ENCODE measurements at regions not wholly inside any gene's neighbourhood (a gene's known extent, or its start where the extent isn't known, plus 50 kb on each side); places are given as distances from the start of the nearest gene placed in this dataset.
A peak's percentile ranks its signal among the peaks of the same experiment; 100 is the strongest.

GRCh38 chr13:93144031-93144430, 82.6 kb upstream of the GPC6 start:
- ATAC-seq (ENCODE audit: low read depth in 2 of 2) = no peak
- no peak overlapping the region for H3K27ac Mint-ChIP-seq
- Histone ChIP-seq H3K4me3 (ENCODE audit: low read depth, low read length) (no peak overlapping the region), H3K27ac (ENCODE audit: insufficient read depth, low read length, poor library complexity, severe bottlenecking) (no peak overlapping the region), H3K9me3 (ENCODE audit: control insufficient read depth in 2 of 2, low read length in 2 of 2) (no peaks in the 10 kb centered on the region), H3K27me3 (ENCODE audit: control insufficient read depth, insufficient read depth, low read length) (no peaks in the 10 kb centered on the region), H3K4me1 (ENCODE audit: control insufficient read depth, insufficient read depth, low read length, poor library complexity, severe bottlenecking) (no peaks in the 10 kb centered on the region), H3K36me3 (ENCODE audit: control insufficient read depth, insufficient read depth, low read length) (no peaks in the 10 kb centered on the region)
- H3K4me1 Mint-ChIP-seq = no peaks in the 10 kb centered on the region
- DNase-seq = no peak
- no peaks in the 10 kb centered on the region for H3K36me3 Mint-ChIP-seq
- no peak overlapping the region for H3K4me3 Mint-ChIP-seq
- H3K27me3 Mint-ChIP-seq = no peaks in the 10 kb centered on the region
- H3K9me3 Mint-ChIP-seq = peaks cover 0 to 7% (median 0%) of the 10 kb centered on the region in 7 donors

- no peaks in the 10 kb centered on the region for H3K9me3 ChIP-seq (ENCODE audit: control insufficient read depth in 2 of 2, low read length in 2 of 2)
- ATAC-seq (ENCODE audit: low read depth in 2 of 2) (no peak), DNase-seq (no peak)
- H3K4me1 ChIP-seq (ENCODE audit: control insufficient read depth, insufficient read depth, low read length, poor library complexity, severe bottlenecking) = no peaks in the 10 kb centered on the region
- H3K4me1 Mint-ChIP-seq = no peaks in the 10 kb centered on the region
- H3K27ac ChIP-seq (ENCODE audit: insufficient read depth, low read length, poor library complexity, severe bottlenecking) = no peak overlapping the region
- no peak overlapping the region for H3K4me3 Mint-ChIP-seq
- H3K9me3 Mint-ChIP-seq = peaks cover 0 to 5% (median 0%) of the 10 kb centered on the region in 7 donors
- no peaks in the 10 kb centered on the region for H3K36me3 Mint-ChIP-seq
- H3K27me3 Mint-ChIP-seq = no peaks in the 10 kb centered on the region
- no peak overlapping the region for H3K27ac Mint-ChIP-seq
- no peak overlapping the region for H3K4me3 ChIP-seq (ENCODE audit: low read depth, low read length)
- H3K27me3 ChIP-seq (ENCODE audit: control insufficient read depth, insufficient read depth, low read length) = no peaks in the 10 kb centered on the region
- H3K36me3 ChIP-seq (ENCODE audit: control insufficient read depth, insufficient read depth, low read length) = no peaks in the 10 kb centered on the region
Observed at GRCh38 chr13:93145199-93145598, 81.4 kb upstream of the GPC6 start.

GRCh38 chr13:93146584-93147297, 79.9 kb upstream of the GPC6 start:
- Mint-ChIP-seq H3K27ac (no peak overlapping the region), H3K9me3 (peaks cover 0 to 5% (median 0%) of the 10 kb centered on the region in 7 donors), H3K4me3 (no peak overlapping the region), H3K4me1 (no peaks in the 10 kb centered on the region), H3K36me3 (no peaks in the 10 kb centered on the region), H3K27me3 (no peaks in the 10 kb centered on the region)
- Histone ChIP-seq H3K36me3 (ENCODE audit: control insufficient read depth, insufficient read depth, low read length) (no peaks in the 10 kb centered on the region), H3K9me3 (ENCODE audit: control insufficient read depth in 2 of 2, low read length in 2 of 2) (no peaks in the 10 kb centered on the region), H3K4me1 (ENCODE audit: control insufficient read depth, insufficient read depth, low read length, poor library complexity, severe bottlenecking) (no peaks in the 10 kb centered on the region), H3K27ac (ENCODE audit: insufficient read depth, low read length, poor library complexity, severe bottlenecking) (no peak overlapping the region), H3K4me3 (ENCODE audit: low read depth, low read length) (no peak overlapping the region), H3K27me3 (ENCODE audit: control insufficient read depth, insufficient read depth, low read length) (no peaks in the 10 kb centered on the region)
- no peak for ATAC-seq (ENCODE audit: low read depth in 2 of 2)
- no peak for DNase-seq

GRCh38 chr13:93147298-93147645, 79.3 kb upstream of the GPC6 start:
- Histone ChIP-seq H3K4me3 (ENCODE audit: low read depth, low read length) (no peak overlapping the region), H3K9me3 (ENCODE audit: control insufficient read depth in 2 of 2, low read length in 2 of 2) (no peaks in the 10 kb centered on the region), H3K27ac (ENCODE audit: insufficient read depth, low read length, poor library complexity, severe bottlenecking) (no peak overlapping the region), H3K36me3 (ENCODE audit: control insufficient read depth, insufficient read depth, low read length) (no peaks in the 10 kb centered on the region), H3K27me3 (ENCODE audit: control insufficient read depth, insufficient read depth, low read length) (no peaks in the 10 kb centered on the region), H3K4me1 (ENCODE audit: control insufficient read depth, insufficient read depth, low read length, poor library complexity, severe bottlenecking) (no peaks in the 10 kb centered on the region)
- H3K4me1 Mint-ChIP-seq = no peaks in the 10 kb centered on the region
- no peak overlapping the region for H3K4me3 Mint-ChIP-seq
- ATAC-seq (ENCODE audit: low read depth in 2 of 2) (no peak), DNase-seq (no peak)
- H3K36me3 Mint-ChIP-seq = no peaks in the 10 kb centered on the region
- H3K27me3 Mint-ChIP-seq = no peaks in the 10 kb centered on the region
- H3K9me3 Mint-ChIP-seq = peaks cover 0 to 5% (median 0%) of the 10 kb centered on the region in 7 donors
- peak overlapping the region in 1 of 3 donors; percentile 34 for H3K27ac Mint-ChIP-seq

GRCh38 chr13:93147946-93148345, 78.7 kb upstream of the GPC6 start:
- Mint-ChIP-seq H3K4me1 (no peaks in the 10 kb centered on the region), H3K27me3 (no peaks in the 10 kb centered on the region), H3K4me3 (no peak overlapping the region), H3K36me3 (no peaks in the 10 kb centered on the region), H3K9me3 (peaks cover 0 to 5% (median 0%) of the 10 kb centered on the region in 7 donors), H3K27ac (no peak overlapping the region)
- DNase-seq (no peak), ATAC-seq (ENCODE audit: low read depth in 2 of 2) (no peak)
- Histone ChIP-seq H3K36me3 (ENCODE audit: control insufficient read depth, insufficient read depth, low read length) (no peaks in the 10 kb centered on the region), H3K27me3 (ENCODE audit: control insufficient read depth, insufficient read depth, low read length) (no peaks in the 10 kb centered on the region), H3K9me3 (ENCODE audit: control insufficient read depth in 2 of 2, low read length in 2 of 2) (no peaks in the 10 kb centered on the region), H3K27ac (ENCODE audit: insufficient read depth, low read length, poor library complexity, severe bottlenecking) (no peak overlapping the region), H3K4me3 (ENCODE audit: low read depth, low read length) (no peak overlapping the region), H3K4me1 (ENCODE audit: control insufficient read depth, insufficient read depth, low read length, poor library complexity, severe bottlenecking) (no peaks in the 10 kb centered on the region)

GRCh38 chr13:93151277-93151676, 75.3 kb upstream of the GPC6 start:
- ATAC-seq (ENCODE audit: low read depth in 2 of 2) = no peak
- Histone ChIP-seq H3K27me3 (ENCODE audit: control insufficient read depth, insufficient read depth, low read length) (no peaks in the 10 kb centered on the region), H3K36me3 (ENCODE audit: control insufficient read depth, insufficient read depth, low read length) (no peaks in the 10 kb centered on the region), H3K27ac (ENCODE audit: insufficient read depth, low read length, poor library complexity, severe bottlenecking) (no peak overlapping the region), H3K9me3 (ENCODE audit: control insufficient read depth in 2 of 2, low read length in 2 of 2) (no peaks in the 10 kb centered on the region), H3K4me3 (ENCODE audit: low read depth, low read length) (no peak overlapping the region), H3K4me1 (ENCODE audit: control insufficient read depth, insufficient read depth, low read length, poor library complexity, severe bottlenecking) (no peaks in the 10 kb centered on the region)
- Mint-ChIP-seq H3K27me3 (no peaks in the 10 kb centered on the region), H3K27ac (no peak overlapping the region), H3K36me3 (no peaks in the 10 kb centered on the region), H3K4me1 (no peaks in the 10 kb centered on the region), H3K9me3 (peaks cover 0 to 3% (median 0%) of the 10 kb centered on the region in 7 donors), H3K4me3 (no peak overlapping the region)
- no peak for DNase-seq

- no peaks in the 10 kb centered on the region for H3K27me3 Mint-ChIP-seq
Observed at GRCh38 chr13:93158565-93158964, 68.0 kb upstream of the GPC6 start.

GRCh38 chr13:93169980-93170379, 56.6 kb upstream of the GPC6 start:
- H3K36me3 ChIP-seq (ENCODE audit: control insufficient read depth, insufficient read depth, low read length) = no peaks in the 10 kb centered on the region
- no peaks in the 10 kb centered on the region for H3K27me3 ChIP-seq (ENCODE audit: control insufficient read depth, insufficient read depth, low read length)
- H3K4me1 ChIP-seq (ENCODE audit: control insufficient read depth, insufficient read depth, low read length, poor library complexity, severe bottlenecking) = no peaks in the 10 kb centered on the region
- no peak for ATAC-seq (ENCODE audit: low read depth in 2 of 2)
- DNase-seq = no peak
- Mint-ChIP-seq H3K9me3 (peaks cover 0 to 6% (median 1%) of the 10 kb centered on the region in 7 donors), H3K4me3 (peak overlapping the region in 1 of 4 donors; percentile 43), H3K36me3 (no peaks in the 10 kb centered on the region), H3K4me1 (no peaks in the 10 kb centered on the region), H3K27me3 (no peaks in the 10 kb centered on the region), H3K27ac (no peak overlapping the region)
- no peaks in the 10 kb centered on the region for H3K9me3 ChIP-seq (ENCODE audit: control insufficient read depth in 2 of 2, low read length in 2 of 2)
- H3K4me3 ChIP-seq (ENCODE audit: low read depth, low read length) = no peak overlapping the region
- no peak overlapping the region for H3K27ac ChIP-seq (ENCODE audit: insufficient read depth, low read length, poor library complexity, severe bottlenecking)

More at GRCh38 chr13:93158565-93158964, 68.0 kb upstream of the GPC6 start:
- H3K9me3 Mint-ChIP-seq = peaks cover 0 to 5% (median 3%) of the 10 kb centered on the region in 7 donors
- H3K4me3 Mint-ChIP-seq = no peak overlapping the region
- no peak overlapping the region for H3K27ac Mint-ChIP-seq
- no peaks in the 10 kb centered on the region for H3K4me1 Mint-ChIP-seq
- Histone ChIP-seq H3K27ac (ENCODE audit: insufficient read depth, low read length, poor library complexity, severe bottlenecking) (no peak overlapping the region), H3K9me3 (ENCODE audit: control insufficient read depth in 2 of 2, low read length in 2 of 2) (no peaks in the 10 kb centered on the region), H3K4me1 (ENCODE audit: control insufficient read depth, insufficient read depth, low read length, poor library complexity, severe bottlenecking) (no peaks in the 10 kb centered on the region), H3K36me3 (ENCODE audit: control insufficient read depth, insufficient read depth, low read length) (no peaks in the 10 kb centered on the region), H3K4me3 (ENCODE audit: low read depth, low read length) (no peak overlapping the region), H3K27me3 (ENCODE audit: control insufficient read depth, insufficient read depth, low read length) (no peaks in the 10 kb centered on the region)
- no peaks in the 10 kb centered on the region for H3K36me3 Mint-ChIP-seq
- no peak for ATAC-seq (ENCODE audit: low read depth in 2 of 2)
- DNase-seq = no peak

Data from CD4-positive, CD25-positive, alpha-beta regulatory T cell (primary cell).